ENCODE measurements at regions not wholly inside any gene's neighbourhood (a gene's known extent, or its start where the extent isn't known, plus 50 kb on each side); places are given as distances from the start of the nearest gene placed in this dataset.

DNA sequence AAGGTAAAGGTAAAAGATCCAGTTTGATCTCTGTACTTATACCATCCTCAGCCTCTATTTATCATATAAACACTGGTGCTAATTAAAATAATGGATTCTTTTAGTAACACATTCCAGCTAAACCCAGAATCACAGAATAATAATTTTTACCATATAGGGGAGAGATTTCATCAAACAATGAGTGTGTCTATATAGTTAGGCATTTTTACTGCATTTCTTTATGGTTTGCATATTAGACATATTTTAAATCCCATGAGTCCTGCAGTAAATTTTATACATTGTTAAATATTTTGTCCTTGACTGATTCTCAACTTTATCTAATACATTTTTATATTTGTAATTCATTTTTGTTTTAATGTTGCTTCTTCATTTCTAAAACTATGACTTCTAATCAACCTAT is 323.7 kb upstream of the AGTR1 start:
- TF ChIP-seq, protein P1, sequence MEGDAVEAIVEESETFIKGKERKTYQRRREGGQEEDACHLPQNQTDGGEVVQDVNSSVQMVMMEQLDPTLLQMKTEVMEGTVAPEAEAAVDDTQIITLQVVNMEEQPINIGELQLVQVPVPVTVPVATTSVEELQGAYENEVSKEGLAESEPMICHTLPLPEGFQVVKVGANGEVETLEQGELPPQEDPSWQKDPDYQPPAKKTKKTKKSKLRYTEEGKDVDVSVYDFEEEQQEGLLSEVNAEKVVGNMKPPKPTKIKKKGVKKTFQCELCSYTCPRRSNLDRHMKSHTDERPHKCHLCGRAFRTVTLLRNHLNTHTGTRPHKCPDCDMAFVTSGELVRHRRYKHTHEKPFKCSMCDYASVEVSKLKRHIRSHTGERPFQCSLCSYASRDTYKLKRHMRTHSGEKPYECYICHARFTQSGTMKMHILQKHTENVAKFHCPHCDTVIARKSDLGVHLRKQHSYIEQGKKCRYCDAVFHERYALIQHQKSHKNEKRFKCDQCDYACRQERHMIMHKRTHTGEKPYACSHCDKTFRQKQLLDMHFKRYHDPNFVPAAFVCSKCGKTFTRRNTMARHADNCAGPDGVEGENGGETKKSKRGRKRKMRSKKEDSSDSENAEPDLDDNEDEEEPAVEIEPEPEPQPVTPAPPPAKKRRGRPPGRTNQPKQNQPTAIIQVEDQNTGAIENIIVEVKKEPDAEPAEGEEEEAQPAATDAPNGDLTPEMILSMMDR (IDR thresholded peaks at IDR 0.05), result no peak
- ATAC-seq (ENCODE audit: low FRiP score) (no peak), DNase-seq (ENCODE audit: low spot score) (no peak)

GRCh38 chr3:148379763-148380382 is 317.8 kb upstream of the AGTR1 start:
- no peak for DNase-seq (ENCODE audit: low spot score)
- TF ChIP-seq, protein P1 (IDR thresholded peaks at IDR 0.05), result no peak

DNA sequence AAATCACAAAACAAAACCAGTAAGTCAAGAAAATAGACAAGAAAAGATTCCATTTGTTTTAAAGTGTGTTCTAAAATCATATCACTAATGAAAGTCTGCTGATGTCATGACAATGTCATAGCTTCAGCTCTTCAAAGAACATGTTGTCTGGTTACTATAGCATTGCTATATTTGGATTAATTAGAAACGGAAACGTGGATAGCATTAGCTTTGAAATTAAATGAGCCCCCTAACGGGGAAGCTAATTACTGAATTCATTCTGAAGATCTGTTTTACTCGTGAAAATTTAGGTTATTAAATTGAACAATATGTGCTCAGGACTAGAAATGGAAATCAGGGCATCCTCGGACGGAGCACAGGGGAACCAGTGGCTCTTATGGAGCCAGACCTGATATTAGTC is 316.7 kb upstream of the AGTR1 start:
- no peak for DNase-seq (ENCODE audit: low spot score)
- TF ChIP-seq, protein P1 (IDR thresholded peaks at IDR 0.05), result no peak
- no peak for ATAC-seq (ENCODE audit: low FRiP score)

More at GRCh38 chr3:148379763-148380382, 317.8 kb upstream of the AGTR1 start:
- peak; percentile 83 for ATAC-seq (ENCODE audit: low FRiP score)

GRCh38 chr3:148389916-148390315 is 307.8 kb upstream of the AGTR1 start:
- ATAC-seq (ENCODE audit: low FRiP score) (no peak), DNase-seq (ENCODE audit: low spot score) (no peak)
- TF ChIP-seq, protein P1 (IDR thresholded peaks at IDR 0.05), result no peak

DNA sequence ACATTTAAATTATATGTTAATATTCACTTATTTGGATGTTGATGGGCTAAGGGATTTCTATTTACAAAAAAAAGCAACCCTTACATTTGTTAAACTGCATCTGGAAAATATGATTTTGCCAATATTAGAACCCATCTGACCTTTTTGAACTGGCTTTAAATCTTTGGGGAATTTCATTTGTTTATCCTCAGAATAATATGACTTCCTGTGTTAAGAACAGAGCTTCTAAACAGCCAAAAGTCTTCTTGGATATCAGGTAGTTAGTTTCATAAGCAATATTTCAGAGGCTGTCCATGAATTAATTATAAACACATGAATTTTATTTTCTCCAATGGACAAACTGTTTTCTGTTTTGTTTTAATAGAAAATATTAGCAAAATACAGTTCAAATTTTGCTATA is 301.9 kb upstream of the AGTR1 start:
- no peak for ATAC-seq (ENCODE audit: low FRiP score)
- TF ChIP-seq, protein P1 (IDR thresholded peaks at IDR 0.05), result no peak

GRCh38 chr3:148400754-148401153 is 296.9 kb upstream of the AGTR1 start:
- ATAC-seq (ENCODE audit: low FRiP score), result no peak
- no peak for DNase-seq (ENCODE audit: low spot score)
- TF ChIP-seq, protein P1 (IDR thresholded peaks at IDR 0.05), result no peak

More for the DNA sequence above, 301.9 kb upstream of the AGTR1 start:
- no peak for DNase-seq (ENCODE audit: low spot score)

GRCh38 chr3:148408667-148409066 is 289.0 kb upstream of the AGTR1 start:
- TF ChIP-seq, protein P1 (IDR thresholded peaks at IDR 0.05), result no peak
- ATAC-seq (ENCODE audit: low FRiP score), result no peak
- no peak for DNase-seq (ENCODE audit: low spot score)
